ENCODE measurements at regions not wholly inside any gene's neighbourhood (a gene's known extent, or its start where the extent isn't known, plus 50 kb on each side); places are given as distances from the start of the nearest gene placed in this dataset.

DNA sequence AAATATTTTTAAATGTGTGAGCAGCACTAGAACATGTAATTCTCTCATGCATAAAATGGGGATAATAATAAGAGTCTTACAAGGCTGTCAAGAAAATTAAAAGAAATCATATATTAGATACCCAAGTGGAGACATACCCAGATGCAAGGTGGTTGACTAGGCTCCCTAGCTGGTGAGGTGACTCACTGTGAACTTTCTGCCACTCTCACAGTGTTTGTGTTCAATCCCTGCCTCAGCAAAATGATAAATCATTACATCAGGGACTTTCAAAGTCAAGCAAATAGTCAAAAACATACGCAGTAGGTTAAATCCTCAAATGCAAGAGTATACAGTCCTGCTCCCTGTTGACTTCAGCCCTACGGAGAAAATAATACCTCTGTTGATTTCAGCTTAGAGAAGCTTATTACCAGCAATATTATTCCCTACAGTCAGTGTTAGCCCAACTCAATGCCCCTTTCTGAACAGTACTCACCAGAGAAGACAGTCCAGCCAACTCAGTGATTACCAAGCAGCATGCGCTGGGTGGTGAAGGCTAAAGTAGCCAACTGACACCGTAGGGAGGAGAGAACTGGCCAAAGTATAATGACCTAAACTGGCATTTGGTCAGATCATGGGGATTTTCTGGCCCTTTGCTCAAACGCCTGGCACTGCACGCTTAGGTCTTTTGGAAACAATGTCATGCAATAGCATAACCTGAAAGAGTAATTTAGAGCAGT, 73.1 kb upstream of the BARX2 start:
- intact Hi-C loops (cut with micrococcal nuclease): no loop called here
- H3K27me3 ChIP-seq (ENCODE audit: low read depth): peaks cover 56% of the 10 kb centered on the region
- H3K36me3 ChIP-seq: no peaks in the 10 kb centered on the region
- no peaks in the 10 kb centered on the region for H3K4me1 ChIP-seq
- no peak for DNase-seq
- TF ChIP-seq, protein P1, sequence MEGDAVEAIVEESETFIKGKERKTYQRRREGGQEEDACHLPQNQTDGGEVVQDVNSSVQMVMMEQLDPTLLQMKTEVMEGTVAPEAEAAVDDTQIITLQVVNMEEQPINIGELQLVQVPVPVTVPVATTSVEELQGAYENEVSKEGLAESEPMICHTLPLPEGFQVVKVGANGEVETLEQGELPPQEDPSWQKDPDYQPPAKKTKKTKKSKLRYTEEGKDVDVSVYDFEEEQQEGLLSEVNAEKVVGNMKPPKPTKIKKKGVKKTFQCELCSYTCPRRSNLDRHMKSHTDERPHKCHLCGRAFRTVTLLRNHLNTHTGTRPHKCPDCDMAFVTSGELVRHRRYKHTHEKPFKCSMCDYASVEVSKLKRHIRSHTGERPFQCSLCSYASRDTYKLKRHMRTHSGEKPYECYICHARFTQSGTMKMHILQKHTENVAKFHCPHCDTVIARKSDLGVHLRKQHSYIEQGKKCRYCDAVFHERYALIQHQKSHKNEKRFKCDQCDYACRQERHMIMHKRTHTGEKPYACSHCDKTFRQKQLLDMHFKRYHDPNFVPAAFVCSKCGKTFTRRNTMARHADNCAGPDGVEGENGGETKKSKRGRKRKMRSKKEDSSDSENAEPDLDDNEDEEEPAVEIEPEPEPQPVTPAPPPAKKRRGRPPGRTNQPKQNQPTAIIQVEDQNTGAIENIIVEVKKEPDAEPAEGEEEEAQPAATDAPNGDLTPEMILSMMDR (IDR thresholded peaks at IDR 0.05; ENCODE audit: borderline replicate concordance): no peak
- H3K9me3 ChIP-seq (replicated peaks): no peaks in the 10 kb centered on the region
- H3K27ac ChIP-seq (replicated peaks): no peak overlapping the region
- H3K4me3 ChIP-seq: no peak overlapping the region

DNA sequence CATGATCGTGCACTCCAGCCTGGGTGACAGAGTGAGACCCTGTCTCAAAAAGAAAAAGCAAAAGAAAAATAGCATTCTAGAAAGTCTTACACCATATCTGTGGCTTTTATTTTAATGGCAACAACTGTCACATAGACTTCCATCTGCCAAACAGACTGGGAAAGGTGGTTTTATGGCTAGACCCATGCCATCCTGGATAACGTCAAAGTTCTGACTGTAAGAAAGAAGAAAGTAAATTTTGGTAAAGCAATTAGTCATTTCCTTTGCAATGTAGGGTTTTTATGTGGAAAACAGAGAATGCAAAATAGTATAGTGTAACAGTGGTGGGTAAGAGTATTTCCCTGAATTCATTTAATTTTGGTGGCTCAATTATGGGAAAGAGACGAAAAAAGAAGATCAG, 75.5 kb upstream of the BARX2 start:
- no peak for DNase-seq
- H3K27me3 ChIP-seq (ENCODE audit: low read depth): peaks cover 50% of the 10 kb centered on the region
- no peaks in the 10 kb centered on the region for H3K9me3 ChIP-seq (replicated peaks)
- intact Hi-C loops (cut with micrococcal nuclease): no loop called here
- H3K27ac ChIP-seq (replicated peaks): no peak overlapping the region
- TF ChIP-seq, protein P1 (IDR thresholded peaks at IDR 0.05; ENCODE audit: borderline replicate concordance): no peak
- H3K36me3 ChIP-seq: no peaks in the 10 kb centered on the region
- no peak overlapping the region for H3K4me3 ChIP-seq
- no peaks in the 10 kb centered on the region for H3K4me1 ChIP-seq

DNA sequence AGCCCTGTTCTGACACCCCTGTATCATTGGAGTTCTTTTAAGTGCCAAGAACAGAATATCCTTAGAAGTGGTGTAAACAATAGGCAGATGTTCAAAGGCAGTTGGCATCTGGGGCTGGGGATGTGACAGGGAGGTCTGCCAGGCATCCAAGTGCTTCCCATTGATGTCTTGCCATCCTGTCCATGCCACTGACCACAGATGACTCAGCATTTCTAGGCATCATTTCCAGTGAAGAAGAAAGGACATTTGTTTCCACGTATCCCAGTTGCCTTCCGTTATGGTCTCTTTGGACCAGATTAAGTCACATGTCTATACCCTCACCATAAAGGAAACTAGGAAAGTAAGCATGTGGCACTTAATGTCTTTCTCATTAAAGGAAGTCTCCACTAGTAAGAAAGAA, 76.7 kb upstream of the BARX2 start:
- H3K4me1 ChIP-seq: no peaks in the 10 kb centered on the region
- TF ChIP-seq, protein P1 (IDR thresholded peaks at IDR 0.05; ENCODE audit: borderline replicate concordance): no peak
- H3K9me3 ChIP-seq (replicated peaks): no peaks in the 10 kb centered on the region
- H3K27ac ChIP-seq (replicated peaks): no peak overlapping the region
- no peaks in the 10 kb centered on the region for H3K36me3 ChIP-seq
- no peak overlapping the region for H3K4me3 ChIP-seq
- DNase-seq: no peak
- intact Hi-C loops (cut with micrococcal nuclease): no loop called here
- H3K27me3 ChIP-seq (ENCODE audit: low read depth): peaks cover 45% of the 10 kb centered on the region

DNA sequence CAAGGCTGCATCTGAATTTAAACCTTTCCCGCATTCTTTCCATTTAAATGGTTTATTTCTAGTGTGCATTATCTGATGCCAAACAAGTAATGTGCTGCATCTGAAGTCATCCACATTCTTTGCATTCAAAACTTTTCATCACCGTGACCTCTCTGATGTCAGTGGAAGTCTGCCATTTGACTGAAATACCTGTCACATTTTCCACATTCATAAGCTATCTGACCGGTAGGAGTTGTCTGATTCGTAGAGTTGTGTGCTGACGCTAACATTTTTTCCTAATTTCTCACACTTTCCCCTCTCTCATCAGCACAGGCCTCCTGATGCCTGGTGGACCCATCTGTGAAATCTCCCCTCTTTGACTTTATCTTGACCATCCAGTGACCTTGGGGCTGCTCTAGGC, 79.9 kb upstream of the BARX2 start:
- Histone ChIP-seq H3K4me1 (no peaks in the 10 kb centered on the region), H3K36me3 (no peaks in the 10 kb centered on the region), H3K27ac (replicated peaks) (no peak overlapping the region), H3K27me3 (ENCODE audit: low read depth) (peaks cover 49% of the 10 kb centered on the region), H3K4me3 (no peak overlapping the region), H3K9me3 (replicated peaks) (no peaks in the 10 kb centered on the region)
- intact Hi-C loops (cut with micrococcal nuclease): no loop called here
- TF ChIP-seq, protein P1 (IDR thresholded peaks at IDR 0.05; ENCODE audit: borderline replicate concordance): no peak
- DNase-seq: no peak

DNA sequence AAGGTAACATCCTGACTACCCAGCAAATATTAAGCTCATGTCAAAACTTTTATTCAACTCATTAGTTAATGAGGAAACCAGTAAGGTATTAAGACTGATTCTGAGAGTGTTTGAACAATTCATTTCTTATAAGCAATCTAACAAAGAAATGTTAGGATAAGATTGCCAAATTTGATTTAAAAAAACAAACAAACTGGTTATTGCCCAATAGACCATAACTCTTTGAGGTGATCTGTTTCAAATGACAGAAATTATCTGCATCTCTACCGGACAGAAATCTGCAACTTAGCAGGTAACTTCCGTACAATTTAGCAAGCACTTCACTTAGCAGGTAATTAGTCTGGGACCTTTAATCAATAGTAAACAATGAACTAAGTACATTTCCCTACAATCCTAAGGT, 82.9 kb upstream of the BARX2 start:
- TF ChIP-seq, protein P1 (IDR thresholded peaks at IDR 0.05; ENCODE audit: borderline replicate concordance): no peak
- intact Hi-C loops (cut with micrococcal nuclease): no loop called here
- no peaks in the 10 kb centered on the region for H3K36me3 ChIP-seq
- DNase-seq: no peak
- H3K27ac ChIP-seq (replicated peaks): no peak overlapping the region
- no peaks in the 10 kb centered on the region for H3K9me3 ChIP-seq (replicated peaks)
- peaks cover 55% of the 10 kb centered on the region for H3K27me3 ChIP-seq (ENCODE audit: low read depth)
- H3K4me1 ChIP-seq: peaks cover under 1% of the 10 kb centered on the region
- H3K4me3 ChIP-seq: no peak overlapping the region

All from left ventricle myocardium inferior (tissue), 1 donor.